ENCODE measurements at regions not wholly inside any gene's neighbourhood (a gene's known extent, or its start where the extent isn't known, plus 50 kb on each side); places are given as distances from the start of the nearest gene placed in this dataset.

DNA sequence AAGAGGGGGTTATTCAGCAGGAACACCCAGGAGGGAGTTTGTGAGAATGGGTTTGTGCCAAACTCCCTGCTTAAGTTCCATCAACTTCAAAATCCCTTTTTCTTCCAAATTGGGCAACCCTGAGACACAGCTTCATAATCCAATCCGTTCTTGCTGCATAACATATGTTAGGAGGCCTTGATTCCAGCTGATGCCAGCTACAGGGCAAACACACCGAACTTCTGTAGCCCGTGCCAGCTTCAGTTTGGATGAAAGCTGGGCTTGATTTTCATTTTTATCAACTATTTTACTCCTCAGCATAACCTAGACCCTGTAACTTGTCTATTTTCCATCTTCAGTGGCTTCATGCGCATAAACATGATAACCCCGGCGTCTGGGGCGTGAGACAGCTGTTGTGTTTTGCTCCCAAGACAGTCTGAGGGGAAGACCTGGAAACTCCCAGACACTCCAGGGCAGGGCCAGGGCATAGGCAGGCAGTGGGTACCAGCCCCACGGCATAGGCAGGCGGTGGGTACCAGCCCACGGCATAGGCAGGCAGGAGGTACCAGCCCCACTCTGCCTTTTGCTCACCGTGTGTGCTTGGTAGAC is 220.4 kb downstream of the C16orf95 start:
- POLR2A ChIA-PET: no interaction called here
- FAIRE-seq: no peak
- CTCF ChIA-PET: interaction anchor here (1.0 to 1.2 kb wide), 2 partner anchors 13 to 34 kb away, joined by 3 read pairs; no protein-coding TSS in a partner anchor

DNA sequence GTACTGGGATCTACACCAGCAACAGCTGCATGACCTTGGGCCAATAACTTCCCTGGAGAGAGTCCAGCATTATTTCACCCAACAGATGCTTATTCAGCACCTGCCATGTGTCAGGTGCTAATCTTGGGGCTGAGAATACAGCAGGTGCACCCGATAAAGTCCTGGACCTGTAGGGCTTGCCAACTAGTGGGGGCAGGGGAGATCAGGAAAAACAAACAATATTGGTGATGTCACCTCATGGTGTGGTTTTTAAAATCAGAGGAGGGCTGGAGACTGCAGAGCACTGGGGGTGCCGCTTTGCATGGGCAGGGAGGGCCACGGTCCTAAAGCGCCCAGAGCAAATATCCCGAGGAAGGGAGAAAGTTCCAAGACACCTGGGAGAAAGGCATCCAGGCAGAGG is 218.8 kb downstream of the C16orf95 start:
- TF ChIP-seq, protein P1, sequence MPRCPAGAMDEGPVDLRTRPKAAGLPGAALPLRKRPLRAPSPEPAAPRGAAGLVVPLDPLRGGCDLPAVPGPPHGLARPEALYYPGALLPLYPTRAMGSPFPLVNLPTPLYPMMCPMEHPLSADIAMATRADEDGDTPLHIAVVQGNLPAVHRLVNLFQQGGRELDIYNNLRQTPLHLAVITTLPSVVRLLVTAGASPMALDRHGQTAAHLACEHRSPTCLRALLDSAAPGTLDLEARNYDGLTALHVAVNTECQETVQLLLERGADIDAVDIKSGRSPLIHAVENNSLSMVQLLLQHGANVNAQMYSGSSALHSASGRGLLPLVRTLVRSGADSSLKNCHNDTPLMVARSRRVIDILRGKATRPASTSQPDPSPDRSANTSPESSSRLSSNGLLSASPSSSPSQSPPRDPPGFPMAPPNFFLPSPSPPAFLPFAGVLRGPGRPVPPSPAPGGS (IDR thresholded peaks at IDR 0.05): no peak
- TF ChIP-seq ZSCAN20 (CRISPR knock-in tag; IDR thresholded peaks at IDR 0.05): no peak
- TF ChIP-seq HOXB13 (CRISPR knock-in tag; IDR thresholded peaks at IDR 0.05; ENCODE audit: low read depth): no peak
- no peak for TF ChIP-seq POLR2AphosphoS2 (conservative IDR thresholded peaks at IDR 0.05; ENCODE audit: low read length)
- no peak for TF ChIP-seq HEYL (CRISPR knock-in tag; IDR thresholded peaks at IDR 0.05)
- no peak for TF ChIP-seq TFCP2L1 (CRISPR knock-in tag; IDR thresholded peaks at IDR 0.05)
- no peak for TF ChIP-seq RARB (CRISPR knock-in tag; IDR thresholded peaks at IDR 0.05)
- no peak for TF ChIP-seq GATA3 (IDR thresholded peaks at IDR 0.05; ENCODE audit: borderline replicate concordance)
- TF ChIP-seq KDM1A (IDR thresholded peaks at IDR 0.05; ENCODE audit: low read depth): no peak
- TF ChIP-seq ESRRA (IDR thresholded peaks at IDR 0.05; ENCODE audit: borderline replicate concordance, low read length): no peak
- no peak for TF ChIP-seq MYC (IDR thresholded peaks at IDR 0.05; ENCODE audit: borderline replicate concordance, low read length)
- TF ChIP-seq MAZ (IDR thresholded peaks at IDR 0.05; ENCODE audit: borderline replicate concordance, low read depth, low read length): no peak
- no peak for TF ChIP-seq CBX2 (IDR thresholded peaks at IDR 0.05; ENCODE audit: borderline replicate concordance, low read depth)
- POLR2A ChIA-PET: no interaction called here
- H3K4me2 ChIP-seq: no peak overlapping the region
- peaks cover 13% of the 10 kb centered on the region for H3K4me1 ChIP-seq
- no peaks in the 10 kb centered on the region for H3K9me3 ChIP-seq
- WGBS (ENCODE audit: missing lambda C conversion rate): 64% methylated on average over 5 of the region's 5 CpGs
- CTCF ChIA-PET: interaction anchor here (1.3 kb wide), 1 partner anchor 8 kb away, joined by 6 read pairs; no protein-coding TSS in a partner anchor
- no peak overlapping the region for H3K27ac ChIP-seq
- FAIRE-seq: no peak
- DNase-seq (ENCODE audit: low read depth in 1 of 2, low spot score in 1 of 2): no peak
- no peak for ATAC-seq
- H3K4me3 ChIP-seq: no peak overlapping the region

More for the DNA sequence above, 220.4 kb downstream of the C16orf95 start:
- DNase-seq (ENCODE audit: low read depth in 1 of 2, low spot score in 1 of 2): no peak
- TF ChIP-seq FOSB (CRISPR knock-in tag; IDR thresholded peaks at IDR 0.05): no peak
- no peak for TF ChIP-seq ZNF302 (CRISPR knock-in tag; IDR thresholded peaks at IDR 0.05)
- TF ChIP-seq TFCP2L1 (CRISPR knock-in tag; IDR thresholded peaks at IDR 0.05): no peak
- TF ChIP-seq GATA3 (IDR thresholded peaks at IDR 0.05; ENCODE audit: borderline replicate concordance): no peak
- TF ChIP-seq EHMT2 (IDR thresholded peaks at IDR 0.05; ENCODE audit: low read depth): no peak
- Histone ChIP-seq H3K4me3 (no peak overlapping the region), H3K4me1 (peaks cover 5% of the 10 kb centered on the region; the same call in 2 of the 3 replicates), H3K27ac (no peak overlapping the region), H3K4me2 (no peak overlapping the region), H3K9me3 (no peaks in the 10 kb centered on the region)
- WGBS (ENCODE audit: missing lambda C conversion rate): 65% methylated on average over 11 of the region's 11 CpGs
- ATAC-seq: no peak

DNA sequence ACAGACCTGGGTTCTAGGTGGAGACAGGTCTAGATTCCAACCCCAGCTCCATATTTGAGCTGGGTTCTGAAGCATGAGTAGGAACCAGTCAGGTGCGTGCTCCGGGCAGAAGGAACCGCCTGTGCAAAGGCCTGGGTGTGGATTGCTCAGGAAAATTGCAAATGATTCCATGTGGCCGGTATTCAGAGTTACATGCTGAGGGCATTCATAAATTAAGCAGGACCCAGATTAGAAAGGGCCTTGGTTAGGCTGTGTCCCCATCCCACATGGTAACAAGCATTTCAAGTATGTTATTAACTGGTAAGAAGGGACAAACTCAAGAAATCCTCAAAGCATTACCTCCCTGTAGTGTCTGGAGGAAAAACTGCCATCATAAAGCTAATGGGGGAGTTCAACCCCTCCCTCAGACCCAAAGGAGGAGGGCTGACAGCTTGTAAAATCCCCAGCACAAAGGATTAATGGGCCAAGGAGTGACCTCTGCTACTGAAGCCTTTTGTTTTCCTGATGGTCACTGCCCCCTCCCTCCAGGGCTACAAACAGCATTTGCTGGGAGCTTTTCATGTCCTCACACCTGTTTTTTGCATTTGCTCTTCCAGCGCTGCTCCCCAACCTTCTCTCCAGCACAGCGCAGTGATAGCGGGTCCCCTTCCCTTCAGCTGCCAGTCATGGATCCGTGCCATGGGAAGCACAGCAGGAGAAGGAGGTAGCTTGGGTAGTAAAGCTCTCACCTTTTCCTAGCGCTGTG is 218.0 kb downstream of the C16orf95 start:
- no peak for TF ChIP-seq HDAC2 (IDR thresholded peaks at IDR 0.05)
- TF ChIP-seq CHD2 (IDR thresholded peaks at IDR 0.05; ENCODE audit: low read length, partially characterized antibody): no peak
- TF ChIP-seq, protein P2, sequence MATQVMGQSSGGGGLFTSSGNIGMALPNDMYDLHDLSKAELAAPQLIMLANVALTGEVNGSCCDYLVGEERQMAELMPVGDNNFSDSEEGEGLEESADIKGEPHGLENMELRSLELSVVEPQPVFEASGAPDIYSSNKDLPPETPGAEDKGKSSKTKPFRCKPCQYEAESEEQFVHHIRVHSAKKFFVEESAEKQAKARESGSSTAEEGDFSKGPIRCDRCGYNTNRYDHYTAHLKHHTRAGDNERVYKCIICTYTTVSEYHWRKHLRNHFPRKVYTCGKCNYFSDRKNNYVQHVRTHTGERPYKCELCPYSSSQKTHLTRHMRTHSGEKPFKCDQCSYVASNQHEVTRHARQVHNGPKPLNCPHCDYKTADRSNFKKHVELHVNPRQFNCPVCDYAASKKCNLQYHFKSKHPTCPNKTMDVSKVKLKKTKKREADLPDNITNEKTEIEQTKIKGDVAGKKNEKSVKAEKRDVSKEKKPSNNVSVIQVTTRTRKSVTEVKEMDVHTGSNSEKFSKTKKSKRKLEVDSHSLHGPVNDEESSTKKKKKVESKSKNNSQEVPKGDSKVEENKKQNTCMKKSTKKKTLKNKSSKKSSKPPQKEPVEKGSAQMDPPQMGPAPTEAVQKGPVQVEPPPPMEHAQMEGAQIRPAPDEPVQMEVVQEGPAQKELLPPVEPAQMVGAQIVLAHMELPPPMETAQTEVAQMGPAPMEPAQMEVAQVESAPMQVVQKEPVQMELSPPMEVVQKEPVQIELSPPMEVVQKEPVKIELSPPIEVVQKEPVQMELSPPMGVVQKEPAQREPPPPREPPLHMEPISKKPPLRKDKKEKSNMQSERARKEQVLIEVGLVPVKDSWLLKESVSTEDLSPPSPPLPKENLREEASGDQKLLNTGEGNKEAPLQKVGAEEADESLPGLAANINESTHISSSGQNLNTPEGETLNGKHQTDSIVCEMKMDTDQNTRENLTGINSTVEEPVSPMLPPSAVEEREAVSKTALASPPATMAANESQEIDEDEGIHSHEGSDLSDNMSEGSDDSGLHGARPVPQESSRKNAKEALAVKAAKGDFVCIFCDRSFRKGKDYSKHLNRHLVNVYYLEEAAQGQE (IDR thresholded peaks at IDR 0.05): no peak
- TF ChIP-seq ZC3H11A (IDR thresholded peaks at IDR 0.05): no peak
- TF ChIP-seq, protein P3, sequence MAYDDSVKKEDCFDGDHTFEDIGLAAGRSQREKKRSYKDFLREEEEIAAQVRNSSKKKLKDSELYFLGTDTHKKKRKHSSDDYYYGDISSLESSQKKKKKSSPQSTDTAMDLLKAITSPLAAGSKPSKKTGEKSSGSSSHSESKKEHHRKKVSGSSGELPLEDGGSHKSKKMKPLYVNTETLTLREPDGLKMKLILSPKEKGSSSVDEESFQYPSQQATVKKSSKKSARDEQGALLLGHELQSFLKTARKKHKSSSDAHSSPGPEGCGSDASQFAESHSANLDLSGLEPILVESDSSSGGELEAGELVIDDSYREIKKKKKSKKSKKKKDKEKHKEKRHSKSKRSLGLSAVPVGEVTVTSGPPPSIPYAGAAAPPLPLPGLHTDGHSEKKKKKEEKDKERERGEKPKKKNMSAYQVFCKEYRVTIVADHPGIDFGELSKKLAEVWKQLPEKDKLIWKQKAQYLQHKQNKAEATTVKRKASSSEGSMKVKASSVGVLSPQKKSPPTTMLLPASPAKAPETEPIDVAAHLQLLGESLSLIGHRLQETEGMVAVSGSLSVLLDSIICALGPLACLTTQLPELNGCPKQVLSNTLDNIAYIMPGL (CRISPR knock-in tag; IDR thresholded peaks at IDR 0.05; ENCODE audit: borderline replicate concordance): no peak
- TF ChIP-seq ZFP36 (IDR thresholded peaks at IDR 0.05; ENCODE audit: borderline replicate concordance, partially characterized antibody): no peak
- TF ChIP-seq ZNF302 (CRISPR knock-in tag; IDR thresholded peaks at IDR 0.05): no peak
- TF ChIP-seq FOXS1 (CRISPR knock-in tag; IDR thresholded peaks at IDR 0.05): no peak
- Histone ChIP-seq H3K4me1 (peaks cover 13% of the 10 kb centered on the region), H3K4me3 (no peak overlapping the region), H3K4me2 (no peak overlapping the region), H3K9me3 (no peaks in the 10 kb centered on the region), H3K27ac (no peak overlapping the region)
- ChIA-PET CTCF (no interaction called here), POLR2A (no interaction called here)
- FAIRE-seq: no peak
- DNase-seq (ENCODE audit: low read depth in 1 of 2, low spot score in 1 of 2): no peak
- 82% methylated on average over 9 of the region's 9 CpGs for WGBS (ENCODE audit: missing lambda C conversion rate)
- no peak for ATAC-seq

Measured in A549 (cell line).